Fibroblast of villous mesenchyme (primary cell): ENCODE measurements at regions not wholly inside any gene's neighbourhood (a gene's known extent, or its start where the extent isn't known, plus 50 kb on each side); places are given as distances from the start of the nearest gene placed in this dataset.

Source experiments
- DNase-seq: peaks from one replicate; pipeline ENCODE4 v3.0.0-alpha.2; 2010; ENCODE audit warnings: low read depth
- H3K4me3 ChIP-seq: 2 replicates; pipeline ENCODE4 v1.5.1; 2011; ENCODE audit warnings: low read depth, mild to moderate bottlenecking, low read length
- TF ChIP-seq, protein P1 (sequence below): IDR thresholded peaks from 2 replicates; pipeline ENCODE4 v1.5.1; 2012; ENCODE audit warnings: low read depth, mild to moderate bottlenecking, low read length; ENCODE audit not compliant: insufficient read depth

DNA sequence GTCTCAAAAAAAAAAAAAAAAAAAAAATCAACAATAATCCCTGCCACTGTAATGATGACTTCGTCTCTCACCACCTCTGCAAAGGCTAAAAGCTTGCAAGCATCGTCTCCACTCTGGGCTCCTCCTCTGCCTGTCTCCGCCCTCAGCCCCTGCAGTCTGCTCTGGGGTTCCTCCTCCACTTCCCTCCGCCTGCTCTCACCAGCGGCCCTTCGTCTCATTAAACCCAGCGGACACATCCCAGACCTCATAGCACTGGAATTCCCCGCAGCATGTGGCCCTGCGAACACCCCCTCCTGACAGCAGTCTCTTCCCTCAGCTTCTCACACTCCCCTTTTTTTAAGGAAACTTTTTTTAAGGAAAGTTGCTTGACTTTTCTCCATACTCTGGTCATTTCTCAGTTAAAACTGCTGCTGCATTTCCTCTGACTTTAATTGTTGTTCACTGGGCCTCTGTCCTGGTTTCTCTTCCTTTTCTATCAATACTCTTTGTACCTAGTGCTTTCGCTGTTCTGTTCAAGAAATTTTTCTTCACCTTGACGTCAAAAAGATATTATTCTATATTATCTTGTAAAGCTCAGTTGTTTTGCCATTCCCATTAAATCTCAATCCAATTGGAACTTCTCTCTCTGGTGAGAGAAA is 70.9 kb upstream of the PLEKHG1 start:
- H3K4me3 ChIP-seq: no peak overlapping the region
- TF ChIP-seq, protein P1, sequence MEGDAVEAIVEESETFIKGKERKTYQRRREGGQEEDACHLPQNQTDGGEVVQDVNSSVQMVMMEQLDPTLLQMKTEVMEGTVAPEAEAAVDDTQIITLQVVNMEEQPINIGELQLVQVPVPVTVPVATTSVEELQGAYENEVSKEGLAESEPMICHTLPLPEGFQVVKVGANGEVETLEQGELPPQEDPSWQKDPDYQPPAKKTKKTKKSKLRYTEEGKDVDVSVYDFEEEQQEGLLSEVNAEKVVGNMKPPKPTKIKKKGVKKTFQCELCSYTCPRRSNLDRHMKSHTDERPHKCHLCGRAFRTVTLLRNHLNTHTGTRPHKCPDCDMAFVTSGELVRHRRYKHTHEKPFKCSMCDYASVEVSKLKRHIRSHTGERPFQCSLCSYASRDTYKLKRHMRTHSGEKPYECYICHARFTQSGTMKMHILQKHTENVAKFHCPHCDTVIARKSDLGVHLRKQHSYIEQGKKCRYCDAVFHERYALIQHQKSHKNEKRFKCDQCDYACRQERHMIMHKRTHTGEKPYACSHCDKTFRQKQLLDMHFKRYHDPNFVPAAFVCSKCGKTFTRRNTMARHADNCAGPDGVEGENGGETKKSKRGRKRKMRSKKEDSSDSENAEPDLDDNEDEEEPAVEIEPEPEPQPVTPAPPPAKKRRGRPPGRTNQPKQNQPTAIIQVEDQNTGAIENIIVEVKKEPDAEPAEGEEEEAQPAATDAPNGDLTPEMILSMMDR: no peak
- peak; percentile 80 for DNase-seq

DNA sequence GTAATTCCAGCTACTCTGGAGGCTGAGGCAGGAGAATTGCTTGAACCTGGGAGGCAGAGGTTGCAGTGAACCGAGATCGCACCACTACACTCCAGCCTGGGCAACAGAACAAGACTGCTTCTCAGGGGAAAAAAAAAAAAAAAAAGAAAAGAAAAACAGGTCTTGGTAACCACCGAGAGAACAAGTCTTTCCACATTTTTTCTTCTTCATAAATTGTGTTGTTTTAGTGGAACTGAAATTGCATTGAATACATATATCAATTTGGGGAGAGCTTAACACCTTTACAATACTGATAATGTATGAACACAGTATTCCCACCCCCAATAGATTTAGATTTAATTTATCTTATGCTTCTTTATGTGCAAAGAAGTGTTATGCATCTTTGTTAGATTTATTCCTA is 70.0 kb upstream of the PLEKHG1 start:
- DNase-seq: no peak
- TF ChIP-seq, protein P1: no peak
- H3K4me3 ChIP-seq: no peak overlapping the region

- no peak overlapping the region for H3K4me3 ChIP-seq
- no peak for DNase-seq
- TF ChIP-seq, protein P1: no peak
Observed at GRCh38 chr6:150531957-150532356, 67.7 kb upstream of the PLEKHG1 start.

GRCh38 chr6:150534553-150534952 is 65.1 kb upstream of the PLEKHG1 start:
- no peak for DNase-seq
- TF ChIP-seq, protein P1: no peak
- no peak overlapping the region for H3K4me3 ChIP-seq

- H3K4me3 ChIP-seq: no peak overlapping the region
- TF ChIP-seq, protein P1: no peak
- no peak for DNase-seq
Observed at GRCh38 chr6:150535151-150535804, 64.4 kb upstream of the PLEKHG1 start.

GRCh38 chr6:150535818-150536220 is 63.9 kb upstream of the PLEKHG1 start:
- H3K4me3 ChIP-seq: no peak overlapping the region
- no peak for DNase-seq
- TF ChIP-seq, protein P1: no peak
